ENCODE measurements at regions not wholly inside any gene's neighbourhood (a gene's known extent, or its start where the extent isn't known, plus 50 kb on each side); places are given as distances from the start of the nearest gene placed in this dataset.
"Not testable (repeated sequence)": the region's sequence is repeated elsewhere in the genome, so short reads cannot be mapped to it uniquely, and the experiment has no call there.

GRCh38 chr2:105691947-105692390 is 52.7 kb upstream of the NCK2 start:
- no peak for DNase-seq

DNA sequence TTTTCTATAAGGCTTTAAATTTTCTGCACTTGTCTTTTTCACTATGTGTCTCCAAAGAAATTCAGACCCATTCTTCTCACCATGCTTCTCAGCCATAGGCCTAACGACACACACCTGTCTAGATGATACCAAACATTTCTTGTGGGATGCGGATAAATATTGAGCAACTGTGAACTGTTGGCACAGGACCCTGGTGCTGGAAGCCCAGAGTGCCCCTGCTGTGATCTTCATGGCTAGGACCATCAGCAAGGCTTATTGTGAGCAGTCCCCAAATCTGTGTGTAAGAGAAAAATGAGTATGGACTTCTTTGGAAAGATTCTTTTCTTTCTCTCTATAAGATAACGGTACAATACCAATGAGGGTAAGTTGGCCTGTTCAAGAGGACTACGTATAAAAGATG is 54.1 kb upstream of the NCK2 start:
- no peak for DNase-seq

DNA sequence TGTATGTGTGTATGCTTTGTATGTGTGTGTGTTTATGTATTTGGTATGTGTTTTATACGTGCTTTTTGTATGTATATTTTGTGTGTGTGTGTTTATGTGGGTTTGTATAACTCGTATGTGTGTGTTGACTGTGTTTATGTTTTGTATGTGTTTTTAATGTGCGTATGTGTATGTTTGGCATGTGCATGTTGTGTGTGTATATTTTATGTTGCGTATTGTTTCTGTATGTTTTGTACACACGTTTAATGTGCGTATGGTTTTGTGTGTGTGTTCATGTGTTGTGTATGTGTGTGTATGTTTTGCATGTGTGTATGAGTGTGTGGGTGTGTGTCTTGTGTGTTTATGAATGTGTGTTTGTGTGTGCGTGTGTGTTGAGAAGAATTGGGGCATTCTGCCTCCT is 55.2 kb upstream of the NCK2 start:
- no peak for DNase-seq

DNA sequence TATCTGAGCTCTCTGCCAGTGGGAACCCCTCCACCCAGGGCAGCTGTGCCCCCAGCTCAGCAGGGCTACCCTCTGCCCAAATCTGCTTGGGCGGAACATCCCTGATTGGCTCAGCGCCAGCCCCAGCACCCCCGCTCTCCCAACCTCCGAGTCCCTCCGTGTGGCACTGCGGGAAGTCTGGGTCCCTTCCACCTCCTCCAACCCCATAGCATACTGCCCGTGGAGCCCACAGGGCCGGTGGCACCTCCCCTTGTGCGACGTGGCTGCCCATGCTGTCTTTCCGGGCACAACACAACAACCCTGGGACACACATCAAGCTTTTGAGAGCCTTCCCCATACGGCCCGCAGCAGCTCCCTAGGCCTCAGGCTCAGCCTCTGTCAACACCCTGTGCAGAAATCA is 55.8 kb upstream of the NCK2 start:
- no peak for DNase-seq

DNA sequence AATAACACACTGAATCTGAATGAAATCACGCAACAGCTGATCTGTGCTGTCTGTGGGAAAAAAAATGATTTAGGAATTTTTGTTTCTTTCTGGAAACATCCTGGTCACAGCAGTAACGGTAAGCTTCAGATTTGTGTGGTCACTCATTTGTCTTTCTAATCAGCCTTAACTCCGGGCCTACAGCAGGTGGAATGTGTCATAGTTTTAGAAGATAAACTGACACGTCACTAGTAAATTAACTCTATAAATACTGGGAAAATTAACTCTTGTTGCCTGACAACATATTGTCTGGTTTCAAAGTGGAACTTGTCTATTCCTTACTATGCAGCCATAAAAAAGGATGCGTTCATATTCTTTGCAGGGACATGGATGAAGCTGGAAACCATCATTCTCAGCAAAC is 58.1 kb upstream of the NCK2 start:
- no peak for DNase-seq

- DNase-seq: peak; percentile 23 to 70 (median 46)
These were observed 61.7 kb upstream of the NCK2 start for GRCh38 chr2:105683011-105683492.

DNA sequence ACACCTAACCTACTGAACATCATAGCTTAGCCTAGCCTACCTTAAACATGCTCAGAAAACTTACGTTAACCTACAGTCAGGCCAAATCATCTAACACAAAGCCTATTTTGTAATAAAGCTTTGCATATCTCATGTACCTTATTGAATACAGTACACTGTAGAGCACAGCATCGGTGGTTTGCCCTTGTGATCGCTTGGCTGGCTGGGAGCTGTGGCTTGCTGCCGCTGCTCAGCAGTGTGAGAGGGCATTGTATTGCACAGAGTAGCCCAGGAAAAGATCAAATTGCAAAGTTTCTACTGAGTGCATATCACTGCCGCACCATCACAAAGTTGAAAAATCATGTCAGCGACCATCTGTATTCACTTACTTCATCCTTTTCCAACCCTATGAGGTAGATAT is 62.3 kb upstream of the NCK2 start:
- no peak for DNase-seq

GRCh38 chr2:105681927-105682326 is 62.8 kb upstream of the NCK2 start:
- DNase-seq: no peak

GRCh38 chr2:105680357-105680756 is 64.4 kb upstream of the NCK2 start:
- DNase-seq: no peak

GRCh38 chr2:105678346-105678745 is 66.4 kb upstream of the NCK2 start:
- no peak for DNase-seq

DNA sequence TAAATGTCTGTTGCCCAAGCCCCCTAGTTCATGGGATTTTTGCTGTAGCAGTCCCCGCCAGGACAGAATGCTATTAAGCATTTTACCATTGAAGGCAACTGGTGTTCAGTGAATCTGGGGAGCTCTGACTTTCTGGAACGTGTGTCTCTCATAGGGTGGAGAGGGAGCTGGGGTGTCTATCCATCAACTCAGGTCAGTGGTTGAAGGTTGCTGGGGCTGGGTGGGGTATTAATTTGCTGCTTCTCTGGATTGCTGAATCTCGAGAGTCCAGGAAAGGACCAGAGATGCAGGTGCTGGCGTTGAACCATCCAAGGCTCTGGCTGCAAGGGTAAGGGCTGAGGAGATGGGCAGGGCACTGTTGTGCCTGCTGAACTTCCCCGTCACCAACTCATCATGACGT is 66.8 kb upstream of the NCK2 start:
- no peak for DNase-seq

DNA sequence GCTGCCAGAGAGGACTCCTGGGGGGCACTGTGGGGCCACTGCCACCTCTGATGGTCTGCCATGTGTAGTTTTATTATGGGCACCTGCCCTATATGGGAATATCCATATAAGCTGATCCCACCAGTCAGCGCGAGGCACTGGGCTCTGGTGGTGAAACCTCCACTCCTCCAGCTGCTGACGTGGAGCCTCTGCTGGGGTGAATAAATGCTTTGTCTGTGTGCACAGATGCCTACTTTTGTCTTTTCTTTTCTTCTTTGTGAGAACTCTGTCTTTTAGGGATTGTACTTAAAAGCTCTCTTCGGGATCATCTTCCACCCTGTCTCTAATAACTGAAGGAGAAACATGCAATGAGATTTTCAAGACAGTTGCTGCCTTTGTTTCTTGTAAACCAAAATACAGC is 68.9 kb upstream of the NCK2 start:
- DNase-seq: no peak

DNA sequence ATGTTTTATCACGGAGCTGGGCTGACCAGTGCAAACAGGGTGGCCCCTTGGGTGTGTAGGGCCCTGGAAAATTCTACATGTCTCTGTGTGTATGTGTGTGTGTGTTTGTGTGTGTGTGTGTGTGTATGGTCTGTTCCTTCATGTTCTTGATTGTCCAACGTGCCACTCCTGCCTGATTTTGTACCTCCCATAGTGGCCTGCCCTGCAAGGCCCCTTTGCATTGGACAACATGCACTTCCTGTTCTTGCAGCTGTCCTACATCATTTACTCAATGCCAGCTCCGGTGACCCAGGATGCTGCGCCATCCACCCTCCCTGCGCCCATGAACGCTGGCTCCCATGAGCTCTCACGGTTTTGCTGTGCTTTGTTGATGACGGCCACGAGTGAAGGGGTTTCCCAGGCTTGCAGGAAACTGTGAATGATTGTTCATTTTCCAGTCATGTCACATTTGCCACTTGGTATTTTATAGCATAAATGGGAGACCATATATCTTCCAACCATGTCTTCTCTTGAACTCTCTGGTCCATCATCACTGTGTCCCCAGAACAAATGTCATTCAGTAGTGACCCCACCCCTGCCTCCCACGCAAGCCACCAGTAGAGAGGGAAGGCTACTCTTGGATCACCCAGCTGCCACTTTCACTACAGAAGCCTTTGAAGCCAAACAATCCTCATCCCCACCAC is 69.7 kb upstream of the NCK2 start:
- no peak for DNase-seq

DNA sequence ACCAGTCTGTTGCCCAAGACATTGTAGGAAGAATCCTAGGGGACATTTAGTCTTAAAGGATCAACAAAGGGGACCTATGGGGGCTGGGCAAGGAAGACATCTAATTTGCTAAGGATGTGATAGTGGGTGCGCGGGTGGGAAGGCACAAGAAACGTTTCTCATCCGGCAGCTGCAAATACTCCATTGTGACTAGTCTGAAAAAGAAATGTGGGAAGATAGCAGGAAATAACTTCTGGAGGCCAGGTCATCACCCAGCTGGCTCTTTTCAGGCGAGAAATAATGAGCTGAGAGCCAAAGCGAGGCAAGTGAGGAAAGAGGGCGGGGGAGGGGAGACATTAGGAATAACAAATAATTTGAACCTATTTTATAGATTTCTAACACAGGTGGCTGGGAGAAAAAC is 70.3 kb upstream of the NCK2 start:
- DNase-seq: no peak

DNA sequence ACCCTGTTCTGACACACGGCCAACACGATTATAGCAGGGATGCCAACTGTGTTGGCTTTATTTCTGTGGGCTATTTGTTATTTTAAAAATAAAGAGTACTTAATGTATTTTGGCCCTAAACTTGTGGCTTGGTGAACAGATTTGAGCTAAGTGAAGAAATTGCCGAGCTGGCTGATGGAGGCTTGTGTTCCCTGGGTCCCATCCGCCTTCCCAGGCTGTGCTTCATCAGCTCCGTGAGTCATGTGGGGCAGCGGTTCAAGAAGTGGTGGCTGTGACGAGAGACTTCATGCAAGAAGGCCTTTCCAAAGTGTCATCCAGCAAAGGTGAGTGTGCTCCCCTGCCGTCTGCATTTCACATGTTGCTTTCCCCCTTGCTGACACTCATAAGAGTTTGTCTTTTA is 73.6 kb upstream of the NCK2 start:
- DNase-seq: no peak

DNA sequence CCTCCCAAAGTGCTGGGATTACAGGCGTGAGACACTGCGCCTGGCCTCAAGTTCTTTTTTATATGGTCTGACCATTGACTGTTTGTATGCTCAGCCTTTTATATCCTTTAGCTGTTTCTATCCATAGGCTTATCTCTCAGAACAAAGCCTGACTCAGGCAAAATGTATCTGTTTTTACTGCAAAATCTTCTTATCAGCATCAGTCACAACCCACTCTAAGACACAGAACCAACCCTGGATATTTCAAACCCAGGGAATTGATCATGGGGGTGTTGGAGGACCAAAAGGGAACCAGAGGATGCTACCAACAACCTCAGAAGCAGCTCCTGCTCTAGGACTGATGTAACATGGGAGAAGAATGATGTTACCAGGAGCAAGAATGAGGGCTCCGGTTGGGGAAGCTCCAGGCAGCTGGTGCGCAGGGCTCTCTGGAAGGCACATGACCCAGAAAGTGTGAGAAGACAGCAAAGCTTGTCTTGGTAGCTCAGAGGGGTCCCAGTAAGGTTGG is 75.3 kb upstream of the NCK2 start:
- no peak for DNase-seq

DNA sequence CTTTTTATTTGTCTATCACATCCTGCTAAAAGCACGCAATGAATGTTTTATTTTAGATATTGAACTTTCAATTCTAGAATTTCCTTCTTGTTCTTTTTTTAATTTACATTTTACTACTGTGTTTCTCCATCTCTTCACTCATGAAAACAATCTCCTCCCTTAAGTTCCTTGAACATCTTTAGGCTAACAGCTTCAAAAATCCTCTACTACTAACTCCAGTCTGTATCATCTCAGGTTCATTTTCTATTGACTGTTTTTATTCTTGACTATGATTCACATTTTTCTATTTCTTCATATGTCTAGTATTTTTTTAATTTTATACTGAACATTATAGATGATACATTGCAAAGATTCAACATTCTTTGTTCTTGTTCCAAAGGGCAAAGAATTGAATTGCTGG is 79.2 kb upstream of the NCK2 start:
- DNase-seq: no peak

DNA sequence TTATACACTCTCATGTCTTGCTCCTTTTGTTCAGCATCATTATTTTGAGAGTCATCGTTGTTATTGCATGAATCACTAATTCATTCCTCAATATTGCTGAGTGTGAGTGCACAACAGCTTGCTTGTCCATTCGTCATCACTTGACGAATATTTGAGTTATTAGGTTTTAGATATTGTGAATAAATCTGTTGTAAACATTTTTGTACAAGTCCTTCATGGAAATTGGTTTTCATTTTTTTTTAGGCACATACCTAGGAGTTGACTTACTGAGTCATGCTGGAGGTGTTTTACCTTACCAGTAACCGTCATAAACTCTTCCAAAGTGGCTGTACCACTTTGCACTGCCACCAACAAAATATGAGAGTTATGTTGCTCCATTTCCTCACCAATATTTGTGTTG is 84.2 kb upstream of the NCK2 start:
- DNase-seq: no peak

GRCh38 chr2:105655723-105656606 is 88.7 kb upstream of the NCK2 start:
- DNase-seq: not testable (repeated sequence)

GRCh38 chr2:105655244-105655643 is 89.5 kb upstream of the NCK2 start:
- no peak for DNase-seq

DNA sequence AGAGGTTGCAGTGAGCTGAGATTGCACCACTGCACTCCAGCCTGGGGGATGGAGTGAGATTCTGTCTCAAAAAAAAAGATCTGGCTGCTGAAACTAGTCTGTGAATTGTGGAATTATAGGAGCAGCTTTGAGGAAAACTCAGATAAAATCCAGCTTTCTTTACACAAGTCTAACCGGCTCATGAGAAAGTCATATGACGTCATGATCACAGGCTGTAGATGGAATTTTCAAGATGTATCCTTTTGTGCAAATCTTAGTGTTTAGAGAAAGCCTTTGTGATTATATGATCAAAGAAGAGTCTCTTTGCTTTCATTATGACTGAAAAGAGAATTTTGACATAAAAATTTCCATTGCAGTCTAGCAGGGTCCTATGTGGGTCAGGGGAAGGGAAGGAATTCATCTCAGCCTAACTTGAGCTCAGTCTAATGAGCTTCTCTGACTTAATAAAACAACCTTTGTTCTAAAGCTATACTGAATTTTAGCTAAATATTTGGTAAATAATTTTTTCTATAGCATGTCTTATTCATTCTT is 90.2 kb upstream of the NCK2 start:
- no peak for DNase-seq

GRCh38 chr2:105653302-105653701 is 91.4 kb upstream of the NCK2 start:
- no peak for DNase-seq

- DNase-seq: no peak
These were observed 92.5 kb upstream of the NCK2 start for GRCh38 chr2:105652014-105652796.

All from suppressor macrophage (primary cell).